ENCODE measurements at regions not wholly inside any gene's neighbourhood (a gene's known extent, or its start where the extent isn't known, plus 50 kb on each side); places are given as distances from the start of the nearest gene placed in this dataset.
"Not testable (repeated sequence)": the region's sequence is repeated elsewhere in the genome, so short reads cannot be mapped to it uniquely, and the experiment has no call there.

GRCh38 chr18:8499810-8500675 is 109.2 kb upstream of the RAB12 start:
- DNase-seq (ENCODE audit: low read depth, low spot score) = no peak

GRCh38 chr18:8501044-8501443 is 108.2 kb upstream of the RAB12 start:
- peak; percentile 68 for DNase-seq (ENCODE audit: low read depth, low spot score)

- no peak for DNase-seq (ENCODE audit: low read depth, low spot score)
These were observed 106.0 kb upstream of the RAB12 start for GRCh38 chr18:8503248-8503647.

- DNase-seq (ENCODE audit: low read depth, low spot score) = no peak
These were observed 104.8 kb upstream of the RAB12 start for GRCh38 chr18:8504424-8504823.

GRCh38 chr18:8504880-8505435 is 104.3 kb upstream of the RAB12 start:
- DNase-seq (ENCODE audit: low read depth, low spot score) = no peak

GRCh38 chr18:8506251-8507049 is 102.8 kb upstream of the RAB12 start:
- no peak for DNase-seq (ENCODE audit: low read depth, low spot score)

- no peak for DNase-seq (ENCODE audit: low read depth, low spot score)
These were observed 101.9 kb upstream of the RAB12 start for GRCh38 chr18:8507361-8507760.

- DNase-seq (ENCODE audit: low read depth, low spot score) = no peak
These were observed 101.1 kb upstream of the RAB12 start for GRCh38 chr18:8507915-8508705.

GRCh38 chr18:8513249-8513648 is 96.0 kb upstream of the RAB12 start:
- no peak for DNase-seq (ENCODE audit: low read depth, low spot score)

- DNase-seq (ENCODE audit: low read depth, low spot score) = no peak
These were observed 94.8 kb upstream of the RAB12 start for GRCh38 chr18:8514409-8514808.

GRCh38 chr18:8515142-8515865 is 93.9 kb upstream of the RAB12 start:
- no peak for DNase-seq (ENCODE audit: low read depth, low spot score)

GRCh38 chr18:8516371-8517250 is 92.6 kb upstream of the RAB12 start:
- DNase-seq (ENCODE audit: low read depth, low spot score) = no peak

GRCh38 chr18:8517276-8517675 is 92.0 kb upstream of the RAB12 start:
- DNase-seq (ENCODE audit: low read depth, low spot score) = no peak

GRCh38 chr18:8519102-8519501 is 90.1 kb upstream of the RAB12 start:
- DNase-seq (ENCODE audit: low read depth, low spot score) = no peak

GRCh38 chr18:8520266-8520665 is 89.0 kb upstream of the RAB12 start:
- no peak for DNase-seq (ENCODE audit: low read depth, low spot score)

- DNase-seq (ENCODE audit: low read depth, low spot score) = no peak
These were observed 86.5 kb upstream of the RAB12 start for GRCh38 chr18:8522756-8523155.

GRCh38 chr18:8525692-8526091 is 83.5 kb upstream of the RAB12 start:
- peak; percentile 24 for DNase-seq (ENCODE audit: low read depth, low spot score)

GRCh38 chr18:8526332-8526731 is 82.9 kb upstream of the RAB12 start:
- no peak for DNase-seq (ENCODE audit: low read depth, low spot score)

- DNase-seq (ENCODE audit: low read depth, low spot score) = no peak
These were observed 79.6 kb upstream of the RAB12 start for GRCh38 chr18:8529609-8530008.

- not testable (repeated sequence) for DNase-seq (ENCODE audit: low read depth, low spot score)
These were observed 78.2 kb upstream of the RAB12 start for GRCh38 chr18:8531084-8531483.

Data from ELF-1 (cell line).